ENCODE measurements at regions not wholly inside any gene's neighbourhood (a gene's known extent, or its start where the extent isn't known, plus 50 kb on each side); places are given as distances from the start of the nearest gene placed in this dataset.
A peak's percentile ranks its signal among the peaks of the same experiment; 100 is the strongest.
"Not testable (repeated sequence)": the region's sequence is repeated elsewhere in the genome, so short reads cannot be mapped to it uniquely, and the experiment has no call there.

DNA sequence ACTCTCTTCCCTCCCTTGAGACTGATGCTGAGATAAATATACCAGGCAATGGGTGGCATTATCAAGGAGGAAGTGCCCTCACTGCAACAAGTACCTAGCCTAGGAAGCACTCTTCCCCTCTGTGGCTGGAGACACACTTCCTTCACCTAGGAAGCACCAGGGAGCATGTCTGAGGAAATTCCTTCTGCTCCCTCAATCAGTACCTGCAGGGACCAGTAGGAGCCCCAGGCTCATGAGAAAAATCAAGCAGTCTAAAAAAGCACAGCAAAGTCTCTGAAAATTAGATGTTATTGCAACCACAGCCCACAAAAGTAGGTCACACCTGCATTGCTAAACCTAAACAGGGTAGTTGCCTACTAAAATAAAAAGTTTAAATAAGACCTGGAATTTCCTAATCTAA lies 78.2 kb upstream of the TRPM1 start:
- no peak for ATAC-seq

DNA sequence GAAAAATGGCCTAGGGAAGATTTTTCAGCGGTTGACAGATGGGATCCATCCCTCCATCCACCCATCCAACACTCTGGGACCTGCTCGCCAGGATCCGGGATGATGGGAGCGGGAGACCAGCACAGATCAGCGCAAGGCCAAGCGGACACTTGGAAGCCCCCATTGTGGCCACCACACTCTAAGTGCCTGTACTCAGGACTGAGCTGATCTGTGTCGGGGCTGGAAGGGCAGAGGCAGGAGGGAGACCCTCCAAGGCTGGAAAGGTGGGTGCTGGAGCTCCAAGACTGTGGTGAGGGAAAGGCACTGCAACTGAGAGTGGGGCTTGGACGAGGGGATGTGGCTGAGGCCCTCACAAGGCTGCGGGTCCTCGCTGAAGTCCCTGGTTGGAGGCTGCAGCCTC lies 91.8 kb upstream of the TRPM1 start:
- no peak for ATAC-seq

DNA sequence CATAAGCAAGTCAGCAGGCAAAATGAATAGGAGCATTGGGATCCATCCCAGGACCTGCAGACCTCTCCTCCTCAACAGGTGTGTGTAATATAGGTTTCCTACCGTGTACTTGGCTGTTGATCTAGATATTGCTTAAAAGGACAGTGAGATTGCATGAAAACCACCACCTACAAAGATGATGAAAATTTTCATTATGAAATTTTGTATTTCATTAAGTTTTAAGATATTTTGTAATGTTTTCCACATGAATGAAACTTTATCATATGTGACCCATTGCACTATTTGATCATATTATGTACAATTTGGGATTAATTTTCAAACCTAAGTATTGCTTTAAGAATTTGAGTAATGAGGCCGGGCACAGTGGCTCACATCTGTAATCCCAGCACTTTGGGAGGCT lies 94.3 kb upstream of the TRPM1 start:
- no peak for ATAC-seq

DNA sequence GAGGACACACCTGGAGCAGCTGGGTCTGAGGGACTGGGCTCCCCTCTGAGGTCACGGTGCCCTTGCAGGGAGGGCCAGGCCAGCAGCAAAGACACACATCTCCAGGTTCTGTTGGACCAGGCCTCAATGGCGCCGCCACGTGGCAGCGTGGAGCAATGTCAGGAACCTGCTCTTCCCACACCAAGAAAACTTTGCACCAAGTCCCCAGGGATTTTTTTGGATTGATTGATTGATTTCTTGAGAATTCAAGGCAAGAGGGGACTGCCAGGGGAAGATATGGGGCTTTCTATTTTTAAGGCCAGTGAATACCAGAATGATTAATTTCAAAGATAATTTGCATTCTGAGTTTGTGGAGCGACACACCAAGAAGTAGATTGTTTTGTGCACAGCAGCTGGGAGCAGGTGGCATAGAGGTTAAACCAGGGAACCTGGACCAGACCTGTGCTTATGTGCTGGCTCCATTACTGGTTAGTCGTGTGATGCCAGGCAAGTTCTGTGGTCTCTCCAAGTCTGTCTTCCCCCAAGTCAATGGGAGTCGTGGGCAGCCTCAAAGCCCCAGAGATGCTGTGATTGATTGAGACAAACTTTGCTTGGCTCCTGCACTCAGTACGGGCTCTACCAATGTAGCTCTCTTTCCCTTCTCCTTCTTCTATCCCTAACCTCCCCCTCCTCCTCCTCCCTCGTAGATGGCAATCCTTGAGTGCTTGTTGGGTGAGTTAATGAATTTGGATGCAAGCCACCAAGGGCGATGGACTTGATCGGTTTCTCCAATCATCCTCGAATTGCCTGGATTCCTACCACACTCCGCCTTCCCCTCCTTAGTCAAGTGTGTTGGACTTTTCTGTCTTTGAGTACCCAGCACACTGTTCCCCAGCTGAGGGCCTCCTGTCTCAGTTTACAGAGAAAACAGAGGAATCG lies 96.2 kb upstream of the TRPM1 start:
- no peak for ATAC-seq

DNA sequence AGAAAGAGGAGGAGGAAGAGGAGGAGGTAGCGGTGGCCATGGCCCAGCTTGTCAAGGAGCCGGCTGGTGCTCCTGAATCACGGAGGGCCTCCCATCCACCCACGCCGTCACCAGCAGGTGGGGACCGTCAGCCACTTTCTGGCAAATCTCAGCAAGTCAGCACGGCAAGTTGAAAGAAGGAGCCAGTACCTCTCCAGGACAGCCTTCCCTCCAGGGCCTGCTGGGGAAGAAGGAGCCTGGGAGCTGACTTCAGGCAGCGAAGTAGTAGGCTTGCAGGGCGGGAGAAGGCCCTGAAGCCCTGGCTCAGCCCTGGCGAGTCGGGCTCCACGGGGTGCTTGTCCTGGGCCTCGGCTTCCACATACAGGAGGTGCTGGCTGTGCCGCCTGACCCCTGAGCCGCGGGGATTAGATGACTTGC lies 99.2 kb upstream of the TRPM1 start:
- ATAC-seq, result peak; percentile 90

DNA sequence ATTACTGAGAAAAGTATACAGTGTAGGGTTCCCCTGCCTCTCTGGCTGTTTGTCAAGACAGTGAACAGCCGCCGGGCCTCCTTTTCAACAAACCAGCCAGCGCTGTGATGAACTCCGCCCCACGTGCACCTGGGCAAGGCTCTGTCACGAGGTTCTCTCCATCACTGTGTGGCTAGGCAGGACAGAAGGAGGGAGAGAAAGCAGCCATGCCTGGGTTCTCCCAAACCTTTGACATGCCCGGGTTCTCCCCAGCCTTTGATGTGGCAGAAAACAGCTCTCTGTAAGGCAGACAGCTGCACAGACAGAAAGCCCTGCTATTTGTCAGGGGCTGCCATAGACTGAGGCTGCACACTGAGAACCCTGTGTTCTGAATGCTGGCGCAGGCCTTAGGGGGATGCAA lies 101.4 kb upstream of the TRPM1 start:
- ATAC-seq, result no peak

DNA sequence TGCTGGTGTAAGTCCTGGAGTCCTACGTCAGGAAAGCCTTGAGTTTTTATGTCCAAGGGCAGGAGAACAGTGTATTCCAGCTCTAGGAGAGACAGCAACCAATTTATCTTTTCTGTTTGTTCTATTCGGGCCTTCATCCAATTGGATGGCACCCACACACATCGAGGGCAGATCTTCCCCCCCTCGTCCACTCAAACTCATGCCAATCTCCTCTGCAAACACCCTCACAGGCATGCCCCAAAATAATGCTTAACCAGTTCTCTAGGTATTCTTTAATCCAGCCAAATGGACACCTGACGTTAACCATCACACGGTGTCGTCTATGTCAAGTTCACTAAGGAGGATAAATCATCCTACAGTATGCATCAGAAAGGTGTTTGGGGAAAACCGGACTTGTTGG lies 102.5 kb upstream of the TRPM1 start:
- no peak for ATAC-seq

DNA sequence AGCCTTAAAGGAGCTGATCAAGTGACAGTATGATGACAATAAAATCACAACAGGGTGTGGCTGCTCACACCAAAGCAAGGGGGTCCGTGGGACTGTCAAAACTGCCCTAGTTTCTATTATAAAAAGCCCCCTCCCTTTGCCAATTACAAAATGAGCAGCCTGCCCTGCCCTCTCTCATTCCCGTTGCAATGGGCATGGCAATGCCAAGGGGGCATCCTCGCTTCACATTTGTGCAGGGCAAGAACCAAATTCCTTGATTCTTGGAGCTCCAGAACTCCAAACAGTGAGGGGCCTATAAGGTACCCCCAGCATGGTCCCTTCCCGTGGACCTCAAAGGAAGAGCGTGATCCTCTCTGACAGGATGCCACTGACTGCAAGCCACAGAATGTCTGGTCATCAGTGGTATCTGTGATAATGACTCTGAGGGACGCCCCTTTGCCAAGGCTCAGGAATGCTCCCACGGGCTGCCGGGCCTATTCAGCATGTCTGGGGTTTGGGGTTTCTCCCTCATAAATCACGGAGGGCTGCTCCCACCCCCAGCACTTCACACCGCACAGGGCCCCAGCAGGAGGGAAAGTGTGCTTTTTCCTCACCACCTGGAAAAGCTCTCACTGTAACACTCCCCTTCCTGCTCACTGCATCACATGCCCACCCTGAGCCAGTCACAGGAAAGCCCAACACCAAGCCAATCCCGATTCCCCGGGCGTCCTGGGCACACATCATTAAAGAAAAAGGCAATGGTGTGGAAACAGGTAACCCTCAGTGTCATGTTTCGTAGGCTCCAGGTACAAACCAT lies 105.1 kb upstream of the TRPM1 start:
- ATAC-seq, result no peak

DNA sequence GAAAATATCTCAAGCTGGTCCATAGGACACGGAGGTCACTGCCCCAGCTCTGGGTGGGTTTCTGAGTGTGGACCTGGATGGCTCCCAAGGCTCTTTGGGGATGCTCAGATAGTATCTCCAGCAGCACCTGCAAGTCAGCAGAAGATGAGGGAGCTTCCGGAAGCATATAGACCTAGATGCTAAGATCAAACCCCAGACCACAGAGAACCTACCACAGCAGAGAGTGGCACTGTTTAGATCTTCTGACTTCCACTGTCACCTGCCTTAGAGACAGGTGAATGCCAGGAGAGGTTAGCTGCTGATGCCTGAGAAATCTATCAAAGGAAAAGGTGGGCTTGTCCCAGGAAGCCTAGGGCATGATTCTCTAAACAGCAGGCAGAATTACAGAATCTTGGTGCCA lies 105.7 kb upstream of the TRPM1 start:
- ATAC-seq, result no peak

DNA sequence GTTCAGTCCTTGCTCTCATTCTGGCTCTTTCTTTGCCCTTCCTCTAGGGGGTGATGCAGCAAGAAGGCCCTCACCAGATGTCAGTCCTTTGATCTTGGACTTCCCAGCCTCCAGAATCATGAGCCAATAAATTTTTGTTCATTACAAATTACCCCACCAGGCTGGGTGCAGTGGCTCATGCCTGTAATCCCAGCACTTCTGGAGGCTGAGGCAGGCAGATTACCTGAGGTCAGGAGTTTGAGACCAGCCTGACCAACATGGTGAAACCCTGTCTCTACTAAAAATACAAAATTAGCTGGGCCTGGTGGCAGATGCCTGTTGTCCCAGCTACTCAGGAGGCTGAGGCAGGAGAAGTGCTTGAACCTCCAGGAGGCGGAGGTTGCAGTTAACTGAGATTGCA lies 106.3 kb upstream of the TRPM1 start:
- ATAC-seq, result not testable (repeated sequence)

DNA sequence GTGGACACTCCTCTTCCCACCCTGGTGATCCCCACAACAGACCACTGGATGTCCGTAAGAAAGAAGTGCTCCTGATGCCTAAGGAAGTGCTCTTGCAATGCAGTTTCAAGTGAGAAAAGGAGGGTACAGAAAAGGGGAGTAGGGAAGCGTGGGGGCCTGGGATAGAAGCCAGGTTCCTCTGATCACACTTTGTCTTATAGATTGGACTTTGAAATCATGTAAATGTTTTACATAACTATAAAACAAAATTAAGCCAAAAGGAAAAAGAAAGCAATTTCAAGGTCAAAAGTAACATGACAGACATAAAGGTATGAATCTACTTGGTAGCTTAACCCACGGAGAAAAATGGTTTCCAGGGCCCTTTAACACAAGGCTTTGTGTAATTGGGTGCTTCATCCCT lies 107.3 kb upstream of the TRPM1 start:
- ATAC-seq, result no peak

DNA sequence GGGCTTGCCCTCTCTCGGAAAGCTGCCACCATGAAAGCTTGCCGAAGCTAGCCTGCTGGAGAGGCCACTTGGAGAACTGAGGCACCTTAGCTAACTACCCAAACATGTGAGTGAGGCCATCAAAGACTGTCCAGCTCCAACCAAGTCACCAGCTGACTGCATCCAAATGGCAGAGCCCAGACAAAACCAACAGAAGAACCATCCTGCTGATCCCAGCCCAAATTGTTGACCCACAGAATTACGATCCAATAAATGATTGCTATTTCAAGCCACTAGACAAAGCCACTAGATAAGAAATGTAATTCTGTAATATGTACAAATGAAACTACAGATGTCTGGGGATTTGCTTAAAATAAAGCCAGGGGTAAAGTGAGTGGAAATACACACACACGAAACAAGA lies 109.8 kb upstream of the TRPM1 start:
- no peak for ATAC-seq

DNA sequence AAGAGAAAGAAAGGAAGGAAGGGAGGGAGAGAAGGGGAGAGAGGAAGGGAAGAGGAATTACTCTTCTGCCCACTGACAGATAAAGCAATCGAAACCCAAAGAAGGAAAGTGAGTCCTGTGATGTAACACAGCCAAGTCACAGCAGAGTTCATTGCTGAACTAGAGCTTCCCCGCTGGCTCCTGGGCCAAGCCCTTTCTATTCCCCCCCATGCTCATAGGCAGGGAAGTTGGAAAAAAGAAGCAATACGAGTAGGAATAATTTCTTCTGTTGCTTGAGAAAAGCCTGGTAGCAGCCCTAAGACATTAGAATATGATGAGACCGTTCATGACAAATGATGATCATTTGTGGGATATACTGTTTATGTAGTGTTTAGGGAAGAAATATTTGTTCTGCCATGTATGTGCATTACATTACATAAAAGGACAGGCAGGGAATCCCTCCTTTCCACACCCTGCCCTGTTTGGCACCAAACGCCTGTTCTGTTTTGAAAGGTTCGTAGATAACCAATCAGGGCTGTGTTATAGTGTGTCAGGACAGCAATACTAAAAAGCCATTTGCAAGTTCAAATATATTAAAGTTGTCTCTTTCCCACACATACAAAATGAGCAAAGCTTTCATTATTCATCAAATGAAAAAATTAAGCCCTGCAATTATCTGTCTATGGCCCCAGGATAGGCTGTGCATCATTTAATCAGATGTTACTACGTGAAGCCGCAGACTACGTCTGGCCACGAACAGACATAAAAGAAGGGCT lies 111.0 kb upstream of the TRPM1 start:
- ATAC-seq, result no peak

DNA sequence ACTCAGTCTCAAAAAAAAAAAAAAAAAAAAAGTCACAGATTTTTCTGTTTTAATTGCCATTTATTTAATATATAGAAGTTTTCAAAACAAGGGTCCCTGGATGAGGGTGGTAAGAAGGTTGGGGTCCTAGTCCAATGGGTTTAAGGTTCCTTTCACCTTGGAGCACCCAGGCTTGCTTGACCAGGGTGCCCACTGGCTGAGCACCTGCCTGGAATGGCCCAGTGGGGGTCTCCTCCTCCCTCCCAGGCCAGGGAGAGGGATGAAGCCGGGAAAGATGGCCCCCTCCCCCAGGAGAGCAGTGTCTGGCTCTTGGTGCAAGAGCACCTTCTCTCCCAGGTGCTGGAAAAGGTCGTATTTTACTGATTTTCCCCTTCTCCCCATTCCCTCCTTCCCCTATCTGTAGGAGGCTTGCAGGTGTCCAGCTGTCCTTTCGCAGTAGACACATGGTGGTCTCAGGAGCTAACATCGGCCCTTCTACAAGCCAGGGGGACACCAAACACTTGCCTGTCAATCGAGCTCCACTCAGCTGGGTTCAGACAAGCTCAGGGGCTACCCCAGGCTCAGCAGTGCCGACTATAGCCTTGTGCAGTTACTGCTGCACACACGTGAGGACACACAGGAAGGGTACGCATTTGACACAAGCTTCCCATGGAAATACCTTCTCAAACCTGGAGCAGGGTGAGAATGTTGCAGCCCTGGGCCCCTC lies 112.3 kb upstream of the KLF13 start:
- ATAC-seq, result peak; percentile 0

DNA sequence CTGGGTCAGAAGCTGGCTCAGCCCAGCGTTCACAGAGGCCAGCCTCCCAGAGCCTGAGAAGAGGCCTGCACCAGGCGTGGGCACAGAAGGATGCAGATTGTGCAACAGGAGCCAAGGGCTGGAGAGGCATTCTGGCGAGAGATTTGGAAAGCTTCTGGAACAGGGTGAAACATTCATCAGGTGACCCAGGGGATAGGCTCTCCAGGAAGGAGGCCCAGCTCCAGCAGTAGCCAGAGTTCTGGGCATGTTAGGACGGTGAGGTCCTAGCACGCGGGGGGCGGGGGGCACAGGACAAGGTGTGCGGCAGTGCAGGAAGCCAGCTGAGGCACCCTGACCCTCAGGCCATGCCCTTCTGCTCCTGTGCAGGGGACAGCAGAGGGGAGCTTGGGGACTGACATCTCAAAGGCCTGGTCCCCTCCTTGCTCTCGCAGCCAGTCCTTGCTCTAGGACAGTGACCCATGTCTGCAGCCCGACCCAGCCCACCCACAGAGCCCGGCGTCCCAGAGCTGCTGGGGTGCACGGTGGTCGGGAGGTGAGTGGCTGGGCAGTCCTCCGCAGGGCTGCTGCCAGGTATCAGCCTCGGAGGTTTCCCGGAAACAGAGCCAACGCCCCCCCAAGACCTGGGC lies 111.7 kb upstream of the KLF13 start:
- peak; percentile 56 for ATAC-seq

DNA sequence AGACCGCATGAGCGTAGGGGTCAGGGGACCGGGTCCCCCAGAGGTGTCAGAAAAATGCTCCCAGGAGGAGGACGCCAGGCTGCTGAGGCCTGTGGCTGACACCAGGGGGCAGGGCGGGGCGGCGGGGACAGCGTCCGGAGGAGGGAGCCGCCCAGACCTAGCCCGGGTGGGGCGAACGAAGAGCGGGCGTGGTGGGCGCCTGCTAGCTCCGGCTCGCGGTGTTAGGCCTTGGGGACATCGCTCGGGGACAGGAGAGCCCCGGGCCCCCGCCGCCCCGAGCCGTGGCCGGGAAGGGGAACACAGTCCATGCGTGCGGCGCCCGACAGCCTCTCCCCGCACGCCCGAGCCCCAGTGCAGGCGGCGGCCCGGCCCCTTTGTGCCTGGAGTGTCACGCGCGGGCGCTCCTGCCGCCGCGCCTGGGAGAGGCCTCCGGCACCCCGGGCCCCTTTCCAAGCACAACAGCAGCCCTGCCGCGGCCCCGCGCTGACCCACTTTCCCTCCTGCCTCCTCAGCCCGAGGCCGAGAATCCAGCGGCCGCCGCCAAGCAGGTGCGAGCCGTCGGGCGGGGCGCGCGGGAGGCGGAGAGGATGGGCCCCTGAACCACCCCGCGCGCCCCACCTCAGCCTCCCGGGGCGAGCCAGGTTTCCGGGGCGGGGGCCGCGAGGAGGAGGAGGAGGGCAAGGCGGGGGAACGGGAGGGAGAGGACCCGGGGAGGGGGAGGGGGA lies 111.0 kb upstream of the KLF13 start:
- ATAC-seq, result peak; percentile 79

DNA sequence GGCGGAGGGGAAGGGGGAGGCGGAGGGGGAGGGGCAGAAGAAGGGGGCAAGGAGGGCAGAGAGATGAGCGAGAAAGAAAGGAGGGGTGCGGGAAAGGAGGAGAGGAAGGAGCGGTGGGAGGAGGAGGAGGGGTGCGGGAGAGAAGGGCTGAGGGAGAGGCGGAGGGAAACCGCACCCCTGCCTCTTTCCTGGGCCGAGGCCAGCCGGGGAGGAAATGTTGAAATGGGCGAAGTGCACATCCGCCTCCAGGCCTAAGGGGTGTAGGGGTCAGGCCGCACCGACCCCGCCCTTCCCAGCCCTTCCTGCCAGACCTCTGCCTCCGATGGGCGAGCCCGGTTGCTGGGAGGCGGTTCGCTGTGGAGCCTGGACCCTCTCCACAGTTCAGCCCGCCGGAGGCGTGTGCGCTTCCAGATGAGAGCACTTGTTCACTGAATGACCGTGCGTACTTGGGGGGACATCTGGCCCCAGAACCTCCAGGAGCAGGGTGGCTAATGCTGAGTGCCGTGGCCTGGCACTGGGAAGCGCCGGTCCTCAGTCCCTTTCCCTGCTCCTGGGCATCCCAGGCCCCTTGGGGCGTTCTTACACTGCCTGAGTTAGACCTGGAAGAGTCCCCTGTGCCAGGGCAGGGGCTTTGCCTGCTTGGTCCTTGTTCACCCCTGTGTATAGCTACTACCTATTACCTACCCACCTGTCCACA lies 110.3 kb upstream of the KLF13 start:
- peak; percentile 79 for ATAC-seq

DNA sequence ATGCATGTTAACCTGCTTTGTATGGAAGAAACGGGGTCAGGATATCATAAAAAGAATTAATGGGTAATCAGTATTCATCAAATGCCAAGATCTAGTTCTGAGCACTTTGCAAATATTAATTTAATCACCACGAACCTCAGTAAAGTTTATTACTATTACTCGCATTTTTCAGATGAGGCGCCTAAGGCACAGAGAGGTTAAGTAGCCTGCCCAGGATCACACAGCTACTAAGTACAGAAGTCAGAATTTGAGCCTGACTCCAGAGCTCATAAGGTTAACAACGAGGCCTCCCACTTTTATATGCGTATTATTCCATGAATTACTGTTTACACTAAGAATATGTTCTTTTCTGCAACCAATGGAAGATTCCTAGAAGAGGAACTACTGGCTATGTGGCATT lies 109.6 kb upstream of the KLF13 start:
- no peak for ATAC-seq

DNA sequence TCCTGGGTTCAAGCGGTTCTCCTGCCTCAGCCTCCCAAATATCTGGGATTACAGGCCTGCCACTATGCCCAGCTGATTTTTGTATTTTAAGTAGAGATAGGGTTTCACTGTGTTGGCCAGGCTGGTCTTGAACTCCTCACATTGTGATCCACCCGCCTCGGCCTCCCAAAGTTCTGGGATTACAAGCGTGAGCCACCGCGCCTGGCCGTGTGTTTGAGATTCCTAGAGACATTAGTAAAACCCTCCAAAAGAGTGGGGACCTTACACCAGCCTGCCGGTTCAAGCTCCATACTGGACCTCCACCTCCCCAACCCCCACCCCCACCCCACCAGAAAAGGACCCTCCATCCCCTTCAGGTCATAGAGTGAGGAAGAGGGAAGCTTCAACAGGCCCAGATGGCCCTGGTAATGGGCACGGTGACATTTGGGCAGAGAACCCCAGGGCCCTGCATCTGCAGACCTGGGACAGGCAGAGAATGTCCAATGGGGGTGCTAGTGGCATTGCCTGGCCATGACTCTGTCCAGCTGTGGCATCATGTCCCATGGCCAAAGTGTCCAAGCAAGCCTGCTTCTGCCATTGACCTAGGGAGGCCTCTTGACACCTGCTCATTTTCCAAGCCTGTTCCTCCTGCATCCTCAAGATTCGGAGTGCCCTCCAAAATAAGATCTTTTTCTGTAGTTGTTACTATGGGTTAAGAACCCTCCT lies 108.9 kb upstream of the KLF13 start:
- no peak for ATAC-seq

DNA sequence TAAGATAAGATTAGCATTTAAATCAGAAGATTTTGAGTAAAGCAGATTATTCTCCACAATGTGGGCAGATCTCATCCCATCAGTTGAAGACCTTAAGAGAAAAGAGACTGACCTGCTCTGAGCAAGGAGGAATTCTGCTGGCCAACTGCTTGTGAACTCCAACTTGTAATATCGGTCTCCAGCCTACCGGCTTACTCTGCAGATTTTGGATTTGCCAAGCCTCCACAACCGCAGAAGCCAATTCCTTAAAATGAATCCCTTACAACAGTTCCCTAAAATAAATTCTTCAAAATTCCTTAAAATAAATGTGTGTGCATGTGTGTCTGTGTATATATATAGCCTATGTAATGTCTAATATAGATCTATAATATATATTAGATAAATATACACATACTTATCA lies 107.4 kb upstream of the KLF13 start:
- no peak for ATAC-seq
